HG03108 (cell line): ENCODE measurements at regions not wholly inside any gene's neighbourhood (a gene's known extent, or its start where the extent isn't known, plus 50 kb on each side); places are given as distances from the start of the nearest gene placed in this dataset.
"Not testable (repeated sequence)": the region's sequence is repeated elsewhere in the genome, so short reads cannot be mapped to it uniquely, and the experiment has no call there.

Experiments
- ATAC-seq: cut with Tn5 transposase; IDR thresholded peaks from one replicate; pipeline ENCODE4 v1.9.1; 2021; ENCODE audit warnings: moderate library complexity; ENCODE audit not compliant: unreplicated experiment

- no peak for ATAC-seq
Measured at GRCh38 chr20:11976966-11977365, 59.3 kb downstream of the BTBD3 start.

DNA sequence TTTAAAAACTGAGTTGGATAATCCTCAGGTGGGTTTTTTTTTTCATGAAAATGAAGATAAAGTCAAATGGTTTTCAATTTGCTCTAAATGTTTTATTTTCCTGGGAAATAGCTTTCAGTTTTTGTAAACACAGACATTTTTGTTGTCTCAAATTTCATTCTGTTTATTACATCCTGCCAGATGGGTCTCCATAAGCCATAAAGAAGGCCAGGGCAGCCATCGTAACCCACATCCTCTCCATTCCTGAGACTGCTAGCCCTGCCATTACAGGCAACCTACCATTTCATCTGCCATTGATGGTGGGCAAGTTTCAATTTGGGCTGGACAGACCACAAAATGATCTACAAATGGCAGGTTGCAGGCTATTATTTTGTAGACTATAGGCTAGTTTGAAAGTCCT, 60.8 kb downstream of the BTBD3 start:
- no peak for ATAC-seq

GRCh38 chr20:11979306-11979990, 61.8 kb downstream of the BTBD3 start:
- ATAC-seq, result no peak

- no peak for ATAC-seq
Measured at GRCh38 chr20:11980263-11980662, 62.6 kb downstream of the BTBD3 start.

GRCh38 chr20:11981366-11981947, 63.8 kb downstream of the BTBD3 start:
- ATAC-seq, result no peak

DNA sequence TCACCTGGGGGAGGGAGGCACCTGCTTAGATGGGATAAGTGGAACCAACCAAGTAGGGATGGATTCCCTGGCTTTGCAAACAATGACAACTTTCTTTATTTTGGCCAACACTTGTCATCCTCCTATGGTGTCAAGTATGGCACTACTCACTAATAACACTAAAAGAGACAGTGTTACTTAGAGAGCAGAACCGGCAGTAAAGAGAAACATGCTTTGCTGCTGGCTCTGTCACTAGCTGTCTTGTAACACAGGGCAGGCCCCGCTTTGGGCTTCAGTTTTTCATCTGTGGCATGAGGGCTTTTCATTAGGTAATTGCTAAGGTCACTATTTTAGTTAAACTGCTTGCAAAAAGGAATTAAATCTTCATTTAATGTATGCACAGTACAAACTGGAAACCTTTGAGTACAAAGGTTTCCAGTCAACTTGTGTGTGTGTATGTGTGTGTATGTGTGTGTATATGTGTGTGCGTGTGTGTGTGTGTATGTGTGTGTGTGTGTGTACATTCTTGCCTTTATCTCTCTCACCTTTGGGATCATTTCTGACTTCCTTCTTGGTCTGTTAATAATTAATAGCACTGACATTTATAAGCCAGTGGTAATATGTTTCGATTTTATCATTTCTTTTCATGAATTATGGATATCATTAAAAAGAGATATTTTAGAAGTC, 64.7 kb downstream of the BTBD3 start:
- ATAC-seq, result no peak

DNA sequence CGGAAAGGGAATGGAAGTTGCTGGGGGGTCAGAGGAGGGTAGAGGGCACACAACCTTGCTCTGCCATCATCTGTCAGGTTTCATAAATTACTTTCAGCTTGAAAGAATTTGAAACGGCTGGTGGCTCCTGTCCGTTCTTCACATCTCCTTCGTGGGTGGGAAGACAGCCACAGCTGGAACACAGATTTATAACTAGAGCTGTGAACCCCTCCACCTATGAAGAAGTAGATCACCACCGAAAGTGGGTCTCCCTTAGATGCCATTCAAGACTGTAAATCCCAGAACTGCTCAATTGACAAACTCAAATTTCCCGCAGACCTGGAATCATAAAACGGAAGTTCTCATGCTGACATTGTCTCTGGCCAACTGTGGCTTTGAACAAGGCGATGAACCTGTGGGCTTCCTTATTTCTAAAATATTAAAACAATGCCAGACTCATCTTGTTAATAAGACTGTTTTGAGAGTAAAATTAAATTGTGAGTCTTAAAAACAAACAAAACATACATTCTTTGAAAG, 65.3 kb downstream of the BTBD3 start:
- ATAC-seq, result no peak

DNA sequence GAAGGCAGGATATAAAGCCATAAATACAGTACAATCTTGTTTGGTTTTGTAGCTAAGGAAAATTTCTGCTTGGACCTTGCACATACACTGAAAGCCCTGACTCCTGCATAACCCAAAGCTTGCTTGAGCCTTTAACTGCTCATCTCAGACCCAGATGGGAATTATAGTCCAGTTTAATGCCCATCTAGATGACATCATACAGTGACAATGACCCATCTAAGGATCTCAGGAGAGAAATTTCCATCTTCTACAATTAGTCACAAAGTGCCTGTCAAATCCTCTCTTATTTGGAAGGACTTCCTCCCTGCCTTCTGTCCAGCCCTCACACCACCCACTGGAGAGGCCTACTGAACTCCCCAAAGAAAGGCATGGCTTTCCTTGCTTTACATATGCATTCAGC, 69.3 kb downstream of the BTBD3 start:
- ATAC-seq, result no peak

GRCh38 chr20:11987526-11987925, 69.8 kb downstream of the BTBD3 start:
- no peak for ATAC-seq

GRCh38 chr20:11989018-11989771, 71.5 kb downstream of the BTBD3 start:
- ATAC-seq, result no peak

- ATAC-seq, result no peak
Measured at GRCh38 chr20:11992426-11992825, 74.7 kb downstream of the BTBD3 start.

GRCh38 chr20:11993886-11994461, 76.3 kb downstream of the BTBD3 start:
- ATAC-seq, result no peak

DNA sequence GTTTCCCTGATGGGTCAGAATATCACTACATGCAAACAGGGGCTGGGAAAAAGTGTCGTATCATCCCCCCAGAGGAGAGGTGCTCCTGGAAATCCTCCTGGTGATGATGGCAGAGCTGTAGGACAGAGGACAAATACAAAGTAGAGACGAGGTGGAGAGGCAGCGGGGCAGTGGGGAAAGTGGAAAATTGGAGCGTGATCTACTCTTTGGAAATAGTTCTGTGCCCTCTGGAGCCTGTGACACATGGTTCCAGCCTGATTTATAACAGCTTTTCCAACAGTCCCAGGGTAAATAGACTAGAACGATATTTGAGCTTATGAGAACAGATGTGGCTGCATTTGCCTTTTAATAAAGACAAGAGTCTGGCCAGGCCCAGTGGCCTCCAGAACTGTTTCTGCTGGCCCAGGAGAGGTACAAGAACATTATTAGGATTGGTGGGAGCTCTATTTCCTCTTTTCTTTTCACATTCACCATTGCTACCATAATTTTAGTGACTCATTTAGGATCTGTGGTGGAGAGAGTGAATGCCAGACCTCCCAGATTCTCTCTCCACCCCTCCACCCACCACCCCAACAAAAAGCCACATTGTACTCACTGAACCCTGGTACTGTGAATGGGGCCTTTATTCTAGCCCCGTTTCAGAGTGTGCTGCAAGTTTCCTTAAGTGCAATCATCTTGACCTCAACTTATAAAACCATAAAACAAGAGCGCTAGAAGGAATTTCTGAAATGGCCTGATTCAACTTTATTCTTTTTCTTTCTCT, 78.3 kb downstream of the BTBD3 start:
- ATAC-seq, result no peak

DNA sequence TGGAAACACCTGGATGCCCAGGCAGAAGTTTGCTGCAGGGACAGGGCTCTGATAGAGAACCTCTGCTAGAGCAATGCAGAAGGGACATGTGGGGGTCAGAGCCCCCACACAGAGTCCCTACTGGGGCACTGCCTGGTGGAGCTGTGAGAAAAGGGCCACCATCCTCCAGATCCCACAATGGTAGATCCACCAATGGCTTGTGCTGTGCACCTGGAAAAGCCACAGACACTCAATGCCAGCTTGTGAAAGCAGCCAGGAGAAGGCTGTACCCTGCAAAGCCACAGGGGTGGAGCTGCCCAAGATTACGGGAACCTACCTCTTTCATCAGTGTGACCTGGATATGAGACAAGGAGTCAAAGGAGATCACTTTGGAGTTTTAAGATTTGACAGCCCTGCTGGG, 87.1 kb downstream of the BTBD3 start:
- ATAC-seq, result not testable (repeated sequence)

- ATAC-seq, result no peak
Measured at GRCh38 chr20:12012241-12013222, 94.8 kb downstream of the BTBD3 start.

DNA sequence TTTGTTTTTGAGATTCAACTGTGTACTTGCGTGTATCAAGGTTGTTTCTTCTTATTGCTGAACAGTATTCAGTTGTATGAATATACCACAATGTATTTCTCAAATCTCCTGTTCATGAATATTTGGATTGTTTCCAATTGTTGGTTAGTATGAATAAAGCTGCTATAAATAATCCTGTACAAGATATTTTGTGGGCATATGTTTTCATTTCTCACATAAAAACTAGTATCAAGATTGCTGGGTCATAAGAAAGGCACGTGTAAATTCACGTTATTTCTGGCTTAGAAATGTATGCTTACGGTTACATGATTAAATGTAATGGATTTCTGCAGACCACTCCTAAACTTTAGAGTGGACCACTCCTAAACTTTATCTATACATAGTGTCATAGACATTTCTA, 96.6 kb downstream of the BTBD3 start:
- no peak for ATAC-seq

- no peak for ATAC-seq
Measured at GRCh38 chr20:12014736-12015135, 97.0 kb downstream of the BTBD3 start.

DNA sequence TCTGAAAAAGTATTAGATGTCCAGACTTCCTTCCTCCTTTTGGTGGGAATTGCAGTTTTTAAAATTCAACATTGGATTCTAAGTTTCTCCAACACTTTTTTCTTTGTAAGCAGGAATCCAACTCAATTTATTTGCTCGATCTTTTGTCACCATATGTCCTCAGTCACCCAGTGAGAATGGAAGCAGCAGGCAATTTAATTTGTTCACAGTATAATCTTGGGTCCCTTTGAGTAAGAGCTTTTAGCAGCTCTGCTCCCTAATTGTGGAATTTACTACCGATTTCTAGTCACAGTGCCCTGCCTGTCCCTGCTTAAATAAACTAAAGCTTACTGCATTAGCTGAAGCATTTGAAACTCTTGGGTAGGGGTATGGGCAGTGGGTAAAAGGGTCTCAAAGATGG, 98.6 kb downstream of the BTBD3 start:
- no peak for ATAC-seq

- ATAC-seq, result no peak
Measured at GRCh38 chr20:12019715-12020114, 102.0 kb downstream of the BTBD3 start.
